Activated CD8-positive, alpha-beta T cell treated with anti-CD3 and anti-CD28 coated beads for 36 hours (primary cell): ENCODE measurements at regions not wholly inside any gene's neighbourhood (a gene's known extent, or its start where the extent isn't known, plus 50 kb on each side); places are given as distances from the start of the nearest gene placed in this dataset.
A peak's percentile ranks its signal among the peaks of the same experiment; 100 is the strongest.

Source experiments
- ATAC-seq: fragments of 200-7000 bp; cut with Tn5 transposase; one replicate; pipeline ENCODE4 v1.10.0; 2021; ENCODE audit warnings: mild to moderate bottlenecking, moderate library complexity
- CTCF ChIA-PET: fragments of 350-600 bp; sonication (Branson Sonifier 250); formaldehyde crosslinking; loops from one replicate; lab custom pipeline; 2021; ENCODE audit warnings: antibody characterized with exemption; lab: Charles Lee
- POLR2A ChIA-PET: fragments of 350-600 bp; sonication (Branson Sonifier 250); formaldehyde crosslinking; loops from one replicate; lab custom pipeline; 2021; ENCODE audit warnings: antibody characterized with exemption; lab: Charles Lee
- DNase-seq: peaks from one replicate; pipeline ENCODE4 v3.0.0-alpha.2; 2020
- H3K27ac Mint-ChIP-seq: one replicate; pipeline ENCODE4 v1.8.0; 2021; ENCODE audit warnings: mild to moderate bottlenecking, mixed read lengths
- H3K27me3 Mint-ChIP-seq: one replicate; pipeline ENCODE4 v1.8.0; 2021; ENCODE audit warnings: mixed read lengths
- H3K36me3 Mint-ChIP-seq: one replicate; pipeline ENCODE4 v1.8.0; 2021; ENCODE audit warnings: low read depth, mixed read lengths
- H3K4me1 Mint-ChIP-seq: one replicate; pipeline ENCODE4 v1.8.0; 2021; ENCODE audit warnings: low read depth, mixed read lengths
- H3K4me3 Mint-ChIP-seq: one replicate; pipeline ENCODE4 v1.8.0; 2021; ENCODE audit warnings: mild to moderate bottlenecking, moderate library complexity, mixed read lengths
- H3K9me3 Mint-ChIP-seq: one replicate; pipeline ENCODE4 v1.8.0; 2021; ENCODE audit warnings: mixed read lengths
- CTCF ChIP-seq: fragments of 200-600 bp; IDR thresholded peaks from one replicate; pipeline ENCODE4 v1.8.0; 2022; ENCODE audit warnings: antibody characterized with exemption, mild to moderate bottlenecking
- intact Hi-C: fragments of 100-400 bp; cut with micrococcal nuclease; formaldehyde crosslinking; loops from one replicate; pipeline ENCODE4 v1.10.0; 2022

GRCh38 chr5:36363101-36363500 lies 61.4 kb upstream of the RANBP3L start:
- H3K27ac Mint-ChIP-seq = no peak overlapping the region
- TF ChIP-seq CTCF = no peak
- intact Hi-C loops = no loop called here
- peaks cover 2% of the 10 kb centered on the region for H3K27me3 Mint-ChIP-seq
- POLR2A ChIA-PET = no interaction called here
- DNase-seq = peak; percentile 2
- H3K36me3 Mint-ChIP-seq = no peaks in the 10 kb centered on the region
- peaks cover 6% of the 10 kb centered on the region for H3K4me1 Mint-ChIP-seq
- CTCF ChIA-PET = no interaction called here
- no peak for ATAC-seq
- H3K9me3 Mint-ChIP-seq = no peaks in the 10 kb centered on the region
- no peak overlapping the region for H3K4me3 Mint-ChIP-seq

GRCh38 chr5:36363744-36364143 lies 62.0 kb upstream of the RANBP3L start:
- Mint-ChIP-seq H3K4me1 (peaks cover 6% of the 10 kb centered on the region), H3K27me3 (peaks cover 2% of the 10 kb centered on the region), H3K4me3 (no peak overlapping the region), H3K27ac (no peak overlapping the region), H3K9me3 (no peaks in the 10 kb centered on the region), H3K36me3 (no peaks in the 10 kb centered on the region)
- no peak for DNase-seq
- CTCF ChIA-PET = no interaction called here
- POLR2A ChIA-PET = no interaction called here
- no peak for TF ChIP-seq CTCF
- no peak for ATAC-seq
- intact Hi-C loops = no loop called here

GRCh38 chr5:36364473-36364872 lies 62.8 kb upstream of the RANBP3L start:
- no peaks in the 10 kb centered on the region for H3K36me3 Mint-ChIP-seq
- ATAC-seq (no peak), DNase-seq (no peak)
- H3K27ac Mint-ChIP-seq = no peak overlapping the region
- TF ChIP-seq CTCF = no peak
- ChIA-PET POLR2A (no interaction called here), CTCF (no interaction called here)
- H3K27me3 Mint-ChIP-seq = peaks cover 2% of the 10 kb centered on the region
- intact Hi-C loops = no loop called here
- no peak overlapping the region for H3K4me3 Mint-ChIP-seq
- H3K4me1 Mint-ChIP-seq = peaks cover 6% of the 10 kb centered on the region
- H3K9me3 Mint-ChIP-seq = no peaks in the 10 kb centered on the region

- intact Hi-C loops = no loop called here
- no peak for ATAC-seq
- POLR2A ChIA-PET = no interaction called here
Measured at GRCh38 chr5:36365896-36366295, 64.2 kb upstream of the RANBP3L start.

GRCh38 chr5:36366883-36367282 lies 65.2 kb upstream of the RANBP3L start:
- ATAC-seq (no peak), DNase-seq (no peak)
- no peak overlapping the region for H3K27ac Mint-ChIP-seq
- ChIA-PET POLR2A (no interaction called here), CTCF (no interaction called here)
- no peak overlapping the region for H3K4me3 Mint-ChIP-seq
- no peak for TF ChIP-seq CTCF
- H3K9me3 Mint-ChIP-seq = no peaks in the 10 kb centered on the region
- no peaks in the 10 kb centered on the region for H3K36me3 Mint-ChIP-seq
- no peaks in the 10 kb centered on the region for H3K4me1 Mint-ChIP-seq
- H3K27me3 Mint-ChIP-seq = peaks cover 3% of the 10 kb centered on the region
- intact Hi-C loops = no loop called here

More at GRCh38 chr5:36365896-36366295, 64.2 kb upstream of the RANBP3L start:
- no peak for DNase-seq
- no peak for TF ChIP-seq CTCF
- no peaks in the 10 kb centered on the region for H3K9me3 Mint-ChIP-seq
- H3K27me3 Mint-ChIP-seq = peaks cover 3% of the 10 kb centered on the region
- H3K4me3 Mint-ChIP-seq = no peak overlapping the region
- CTCF ChIA-PET = no interaction called here
- no peaks in the 10 kb centered on the region for H3K36me3 Mint-ChIP-seq
- H3K27ac Mint-ChIP-seq = no peak overlapping the region
- no peaks in the 10 kb centered on the region for H3K4me1 Mint-ChIP-seq
